ENCODE measurements at regions not wholly inside any gene's neighbourhood (a gene's known extent, or its start where the extent isn't known, plus 50 kb on each side); places are given as distances from the start of the nearest gene placed in this dataset.

GRCh38 chr18:61989138-61989537 is 96.3 kb upstream of the RNF152 start:
- no peak for DNase-seq

- no peak for DNase-seq
Observed at GRCh38 chr18:61988100-61988499, 95.3 kb upstream of the RNF152 start.

GRCh38 chr18:61985681-61986080 is 92.9 kb upstream of the RNF152 start:
- DNase-seq, result no peak

- DNase-seq, result no peak
Observed at GRCh38 chr18:61984349-61984748, 91.5 kb upstream of the RNF152 start.

- DNase-seq, result no peak
Observed at GRCh38 chr18:61982475-61982874, 89.7 kb upstream of the RNF152 start.

- no peak for DNase-seq
Observed at GRCh38 chr18:61980355-61980754, 87.5 kb upstream of the RNF152 start.

GRCh38 chr18:61975526-61976326 is 82.9 kb upstream of the RNF152 start:
- peak; percentile 16 to 81 for DNase-seq

- no peak for DNase-seq
Observed at GRCh38 chr18:61973273-61974115, 80.7 kb upstream of the RNF152 start.

DNA sequence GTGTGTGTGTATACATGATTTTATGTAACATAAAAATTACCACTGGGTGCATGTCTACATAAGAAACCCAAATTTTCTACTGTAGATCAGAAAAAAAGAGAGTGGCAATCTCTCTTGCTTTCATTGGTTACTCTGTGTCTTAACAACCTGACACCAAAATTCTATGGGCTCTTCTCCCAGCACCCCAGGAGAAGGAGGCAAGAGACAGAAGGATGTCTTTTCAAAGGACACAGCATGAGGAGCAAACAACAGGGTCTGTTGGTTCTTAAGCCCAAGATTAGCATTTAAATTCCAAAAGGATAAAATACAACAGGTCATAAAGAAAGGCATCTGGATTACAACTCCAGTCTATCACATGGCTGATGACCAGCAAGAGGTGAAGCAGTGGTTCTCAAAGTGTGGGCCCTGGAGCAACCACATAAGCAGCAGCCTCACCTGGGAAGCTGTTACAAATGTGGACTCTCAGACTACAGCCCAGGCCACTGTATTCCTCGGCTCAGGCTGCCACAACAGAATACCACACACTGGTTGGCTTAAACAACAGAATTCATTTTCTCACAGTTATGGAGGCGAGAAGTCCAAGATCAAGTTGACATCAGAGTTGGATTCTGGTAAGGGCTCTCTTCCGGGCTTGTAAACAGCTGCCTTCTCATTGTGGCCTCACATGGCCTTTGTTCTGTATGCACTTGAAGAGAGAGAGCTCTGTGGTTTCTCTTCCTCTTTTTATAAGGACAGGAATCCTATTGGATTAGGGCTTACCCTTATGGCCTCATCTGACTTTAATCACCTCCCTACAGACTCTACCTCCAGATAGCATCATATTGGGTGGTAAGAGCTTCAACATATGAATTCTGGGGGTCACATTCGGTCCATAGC is 79.8 kb upstream of the RNF152 start:
- DNase-seq, result no peak

DNA sequence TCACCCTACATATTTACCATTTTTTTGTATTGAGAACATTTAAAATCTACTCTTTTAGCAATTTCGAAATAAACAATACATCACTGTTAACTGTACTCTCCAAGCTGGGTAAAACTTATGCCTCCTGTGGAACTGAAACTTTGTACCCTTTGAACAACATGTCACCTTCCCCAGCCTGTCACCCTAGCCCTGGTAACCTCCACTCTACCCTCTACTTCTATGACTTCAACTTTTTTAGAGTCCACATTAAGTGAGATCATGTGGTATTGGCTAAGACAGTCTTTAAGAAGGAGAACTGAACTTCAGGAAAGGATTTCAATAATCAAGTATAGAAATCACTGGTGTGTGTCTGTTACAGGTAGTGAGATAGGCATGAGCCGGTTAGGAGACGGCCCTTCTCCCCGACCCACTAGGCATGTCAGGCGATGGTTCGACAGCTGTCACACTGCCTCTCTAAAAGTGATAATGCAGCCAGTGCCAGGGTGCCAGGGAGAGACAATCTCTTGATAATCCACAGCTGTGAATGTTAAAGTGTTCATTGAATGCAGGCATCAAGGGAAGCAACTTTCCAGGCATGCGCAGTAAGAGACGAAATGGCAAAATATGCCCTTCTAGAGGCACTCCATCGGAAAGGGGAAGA is 74.6 kb upstream of the RNF152 start:
- DNase-seq, result no peak

DNA sequence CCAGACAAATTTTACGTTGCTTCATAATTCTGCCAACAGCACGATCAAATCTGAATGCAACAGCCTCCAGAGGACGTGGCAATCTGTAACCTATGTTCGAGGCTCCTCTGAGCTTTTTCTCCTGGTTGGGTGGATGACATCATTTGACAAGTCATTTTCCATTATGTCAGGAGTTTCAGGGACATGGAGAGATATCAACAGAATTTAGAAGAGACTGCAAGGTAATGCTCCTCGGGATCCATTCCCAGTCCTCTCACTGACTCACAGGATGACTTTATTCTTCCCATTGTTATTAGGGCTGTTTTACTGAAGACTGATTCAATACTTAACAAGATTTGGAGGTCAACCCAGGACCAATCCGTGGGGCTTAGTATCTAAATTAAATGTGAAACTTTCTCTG is 72.5 kb upstream of the RNF152 start:
- DNase-seq, result no peak

DNA sequence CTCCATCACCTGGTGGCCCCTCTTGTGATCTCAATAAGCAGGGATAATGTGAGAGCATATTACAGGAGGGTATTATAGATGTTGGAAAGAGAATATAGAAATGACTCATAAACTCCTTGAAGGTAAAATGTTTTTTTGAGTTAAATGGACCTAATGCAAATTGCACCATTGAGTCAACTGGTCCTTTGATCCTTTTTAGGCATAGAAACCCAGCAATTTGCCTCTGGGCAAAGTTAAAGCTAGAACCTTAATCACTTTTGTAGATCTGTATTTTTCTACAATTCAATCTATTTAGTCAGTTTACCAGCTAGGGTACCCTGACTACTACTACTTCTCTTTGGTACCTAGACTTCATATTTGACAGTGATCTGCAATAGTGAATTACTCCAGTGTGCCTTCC is 71.8 kb upstream of the RNF152 start:
- DNase-seq, result no peak

DNA sequence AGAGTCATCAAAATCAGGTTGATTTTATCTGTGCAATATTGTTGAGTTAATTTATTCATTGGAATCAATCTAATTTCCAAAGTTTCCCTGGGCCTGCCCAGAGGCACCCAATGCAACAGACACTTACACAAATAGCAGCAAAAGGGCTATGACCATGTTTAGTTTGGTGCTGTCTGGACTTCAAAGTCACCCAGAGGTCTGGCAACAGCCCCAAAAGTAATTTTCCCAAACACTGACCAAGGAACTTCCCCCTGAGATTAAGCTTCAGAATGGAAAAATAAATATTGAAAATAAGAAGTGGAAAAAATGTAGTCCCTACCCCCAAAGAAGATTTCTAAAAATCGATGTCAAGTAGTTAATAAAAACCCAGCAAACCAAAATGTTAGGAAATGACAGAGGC is 70.9 kb upstream of the RNF152 start:
- DNase-seq, result no peak

GRCh38 chr18:61957801-61958516 is 65.2 kb upstream of the RNF152 start:
- DNase-seq, result no peak

DNA sequence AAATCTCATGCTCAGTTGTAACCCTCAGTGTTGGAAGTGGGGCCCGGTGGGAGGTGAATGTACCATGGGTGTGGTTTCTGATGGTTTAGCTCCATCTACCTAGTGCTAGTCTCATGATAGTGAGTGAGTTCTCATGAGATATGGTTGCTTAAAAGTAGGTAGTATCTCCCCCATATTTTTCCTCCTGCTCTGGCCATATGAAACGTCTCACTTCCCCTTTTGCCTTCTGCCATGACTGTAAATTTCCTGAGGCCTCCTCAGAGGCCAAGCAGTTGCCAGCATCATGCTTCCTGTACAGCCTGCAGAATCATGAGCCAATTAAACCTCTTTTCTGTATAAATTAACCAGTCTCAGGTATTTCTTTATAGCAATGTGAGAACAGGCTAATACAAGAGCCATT is 62.8 kb upstream of the RNF152 start:
- no peak for DNase-seq

- no peak for DNase-seq
Observed at GRCh38 chr18:61954096-61954746, 61.4 kb upstream of the RNF152 start.

DNA sequence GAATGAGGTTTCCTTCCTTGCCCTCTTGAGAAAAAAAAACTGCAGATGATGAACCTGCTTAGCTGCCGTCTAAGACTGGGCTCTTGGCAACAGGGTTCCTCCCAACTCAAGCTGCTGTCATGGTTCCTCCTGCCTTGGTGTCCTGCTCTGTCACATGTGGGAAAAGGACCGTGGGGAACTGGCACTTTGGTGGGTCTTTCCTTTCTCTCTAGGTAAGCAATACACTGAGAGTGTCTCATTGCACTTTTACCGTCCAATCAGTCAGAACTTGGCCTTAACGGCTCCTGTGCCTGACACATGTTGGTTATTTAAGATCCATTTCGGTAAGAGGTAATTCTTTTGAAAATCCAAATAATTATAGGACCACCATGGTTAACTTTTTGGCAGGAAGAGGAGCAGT is 60.8 kb upstream of the RNF152 start:
- DNase-seq, result no peak

- no peak for DNase-seq
Observed at GRCh38 chr18:61953161-61953560, 60.4 kb upstream of the RNF152 start.

DNA sequence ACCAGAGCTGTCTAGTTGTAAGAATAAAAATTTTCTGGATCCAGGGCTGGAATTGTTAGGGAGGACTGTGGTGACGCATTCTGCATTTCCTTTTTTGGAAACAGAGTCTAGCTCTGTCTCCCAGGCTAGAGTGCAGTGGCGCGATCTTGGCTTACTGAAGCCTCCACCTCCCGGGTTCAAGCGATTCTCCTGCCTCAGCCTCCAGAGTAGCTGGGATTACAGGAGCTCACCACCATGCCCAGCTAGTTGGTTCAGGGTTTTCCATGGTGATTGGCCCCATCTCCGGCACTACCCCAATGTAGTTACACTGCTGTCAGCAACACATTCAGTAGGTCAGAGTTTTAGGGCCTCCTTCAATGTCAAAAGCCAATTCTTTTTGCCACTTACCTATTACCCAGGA is 58.6 kb upstream of the RNF152 start:
- DNase-seq, result no peak

DNA sequence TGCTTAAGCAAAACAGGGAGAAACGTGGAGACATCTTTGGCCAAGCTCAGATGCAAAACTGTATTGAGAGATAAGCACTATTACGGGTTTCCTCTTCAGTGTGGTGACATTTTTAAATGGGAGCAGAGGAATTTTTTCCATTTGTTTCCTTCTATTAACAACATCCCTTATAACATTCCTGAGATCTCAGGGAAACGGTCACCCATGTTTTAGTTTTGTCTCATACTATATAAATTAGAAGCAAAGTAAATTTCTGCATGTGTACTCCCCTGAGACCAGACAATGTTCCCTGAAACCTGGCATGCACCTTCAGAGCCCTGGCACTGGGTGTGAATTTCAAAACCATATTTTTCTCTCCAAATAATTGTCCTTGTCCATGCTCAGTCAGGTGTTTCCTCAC is 57.6 kb upstream of the RNF152 start:
- no peak for DNase-seq

DNA sequence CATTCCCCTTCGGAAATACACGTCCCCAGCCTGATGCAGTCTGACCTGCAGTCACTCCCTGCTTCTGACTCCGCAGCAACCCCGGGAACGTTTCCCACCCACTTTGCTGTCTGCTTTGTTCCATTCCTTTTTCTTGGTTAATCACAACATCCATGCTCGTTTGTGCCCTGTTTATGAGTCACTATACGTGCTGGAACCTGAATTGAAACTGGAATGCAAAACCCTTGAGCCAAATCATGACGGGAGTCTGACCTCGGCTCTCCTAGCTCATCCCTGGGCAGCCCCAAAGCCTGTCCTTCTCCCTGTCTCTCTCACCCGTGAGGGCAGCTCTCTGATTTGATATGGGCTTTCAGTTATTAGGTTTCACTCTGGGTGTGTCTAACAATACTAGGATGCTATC is 57.1 kb upstream of the RNF152 start:
- no peak for DNase-seq

Data from CD4-positive, alpha-beta T cell treated with Interleukin-4 for 1 hour (primary cell).